Upper lobe of right lung (tissue), 1 donor: ENCODE measurements at regions not wholly inside any gene's neighbourhood (a gene's known extent, or its start where the extent isn't known, plus 50 kb on each side); places are given as distances from the start of the nearest gene placed in this dataset.

Source experiments
- ATAC-seq: fragments of 200-7000 bp; cut with Tn5 transposase; one replicate; pipeline ENCODE4 v1.9.1; 2020; ENCODE audit warnings: mild to moderate bottlenecking, moderate library complexity
- DNase-seq: peaks from one replicate; pipeline ENCODE4 v3.0.0-alpha.2; 2020
- H3K27ac ChIP-seq: fragments of 200-600 bp; one replicate; pipeline ENCODE4 v1.8.0; 2022
- H3K27me3 ChIP-seq: fragments of 200-600 bp; one replicate; pipeline ENCODE4 v1.8.0; 2022; ENCODE audit warnings: mild to moderate bottlenecking
- H3K36me3 ChIP-seq: fragments of 200-600 bp; one replicate; pipeline ENCODE4 v1.8.0; 2022
- H3K4me1 ChIP-seq: fragments of 200-600 bp; one replicate; pipeline ENCODE4 v1.8.0; 2022
- H3K4me3 ChIP-seq: fragments of 200-600 bp; one replicate; pipeline ENCODE4 v1.8.0; 2022; ENCODE audit warnings: mild to moderate bottlenecking
- H3K9me3 ChIP-seq: fragments of 200-600 bp; one replicate; pipeline ENCODE4 v1.8.0; 2022
- intact Hi-C: fragments of 100-400 bp; cut with DNase I; formaldehyde crosslinking; loops from one replicate; pipeline ENCODE4 v1.11.0; 2022
- TF ChIP-seq, protein P1 (sequence below): fragments of 200-600 bp; IDR thresholded peaks from one replicate; pipeline ENCODE4 v1.8.0; 2022; ENCODE audit warnings: antibody characterized with exemption
- donor health status: DM: no; HTN: yes; CAD: no; lungs with severe emphysema.

GRCh38 chr17:77577491-77577890 is 381.0 kb upstream of the TNRC6C start:
- Histone ChIP-seq H3K27me3 (no peaks in the 10 kb centered on the region), H3K9me3 (no peaks in the 10 kb centered on the region), H3K4me1 (no peaks in the 10 kb centered on the region), H3K36me3 (no peaks in the 10 kb centered on the region), H3K27ac (no peak overlapping the region), H3K4me3 (no peak overlapping the region)
- intact Hi-C loops = no loop called here
- DNase-seq (peak; percentile 30), ATAC-seq (no peak)
- TF ChIP-seq, protein P1, sequence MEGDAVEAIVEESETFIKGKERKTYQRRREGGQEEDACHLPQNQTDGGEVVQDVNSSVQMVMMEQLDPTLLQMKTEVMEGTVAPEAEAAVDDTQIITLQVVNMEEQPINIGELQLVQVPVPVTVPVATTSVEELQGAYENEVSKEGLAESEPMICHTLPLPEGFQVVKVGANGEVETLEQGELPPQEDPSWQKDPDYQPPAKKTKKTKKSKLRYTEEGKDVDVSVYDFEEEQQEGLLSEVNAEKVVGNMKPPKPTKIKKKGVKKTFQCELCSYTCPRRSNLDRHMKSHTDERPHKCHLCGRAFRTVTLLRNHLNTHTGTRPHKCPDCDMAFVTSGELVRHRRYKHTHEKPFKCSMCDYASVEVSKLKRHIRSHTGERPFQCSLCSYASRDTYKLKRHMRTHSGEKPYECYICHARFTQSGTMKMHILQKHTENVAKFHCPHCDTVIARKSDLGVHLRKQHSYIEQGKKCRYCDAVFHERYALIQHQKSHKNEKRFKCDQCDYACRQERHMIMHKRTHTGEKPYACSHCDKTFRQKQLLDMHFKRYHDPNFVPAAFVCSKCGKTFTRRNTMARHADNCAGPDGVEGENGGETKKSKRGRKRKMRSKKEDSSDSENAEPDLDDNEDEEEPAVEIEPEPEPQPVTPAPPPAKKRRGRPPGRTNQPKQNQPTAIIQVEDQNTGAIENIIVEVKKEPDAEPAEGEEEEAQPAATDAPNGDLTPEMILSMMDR = no peak

DNA sequence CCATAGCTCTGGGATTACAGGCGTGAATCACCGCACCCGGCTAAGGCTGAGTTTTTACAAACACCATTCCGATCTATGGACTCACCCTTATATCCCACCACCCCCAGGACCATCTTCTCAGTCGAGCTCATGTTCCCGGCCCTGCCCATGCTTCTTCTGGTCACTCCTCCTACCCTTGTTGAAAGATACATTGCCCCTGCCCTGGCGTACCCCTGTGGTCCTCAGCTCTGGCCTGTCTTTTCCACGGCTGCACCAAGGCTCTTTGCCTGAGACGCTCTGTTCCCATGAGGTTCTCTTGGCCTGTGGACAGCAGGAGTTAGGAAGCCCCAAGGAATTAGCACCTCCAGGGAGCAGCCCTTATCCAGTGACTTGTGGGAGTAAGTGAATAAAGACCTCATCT is 379.4 kb upstream of the TNRC6C start:
- Histone ChIP-seq H3K27ac (no peak overlapping the region), H3K4me3 (no peak overlapping the region), H3K27me3 (no peaks in the 10 kb centered on the region), H3K9me3 (no peaks in the 10 kb centered on the region), H3K36me3 (no peaks in the 10 kb centered on the region), H3K4me1 (no peaks in the 10 kb centered on the region)
- intact Hi-C loops = no loop called here
- TF ChIP-seq, protein P1 = no peak
- no peak for ATAC-seq
- DNase-seq = peak; percentile 43

- intact Hi-C loops = no loop called here
- ATAC-seq (peak; percentile 89), DNase-seq (peak; percentile 33)
- Histone ChIP-seq H3K36me3 (no peaks in the 10 kb centered on the region), H3K27ac (no peak overlapping the region), H3K4me1 (no peaks in the 10 kb centered on the region), H3K9me3 (no peaks in the 10 kb centered on the region), H3K27me3 (no peaks in the 10 kb centered on the region), H3K4me3 (no peak overlapping the region)
- TF ChIP-seq, protein P1 = no peak
Observed at GRCh38 chr17:77579682-77580081, 378.8 kb upstream of the TNRC6C start.

DNA sequence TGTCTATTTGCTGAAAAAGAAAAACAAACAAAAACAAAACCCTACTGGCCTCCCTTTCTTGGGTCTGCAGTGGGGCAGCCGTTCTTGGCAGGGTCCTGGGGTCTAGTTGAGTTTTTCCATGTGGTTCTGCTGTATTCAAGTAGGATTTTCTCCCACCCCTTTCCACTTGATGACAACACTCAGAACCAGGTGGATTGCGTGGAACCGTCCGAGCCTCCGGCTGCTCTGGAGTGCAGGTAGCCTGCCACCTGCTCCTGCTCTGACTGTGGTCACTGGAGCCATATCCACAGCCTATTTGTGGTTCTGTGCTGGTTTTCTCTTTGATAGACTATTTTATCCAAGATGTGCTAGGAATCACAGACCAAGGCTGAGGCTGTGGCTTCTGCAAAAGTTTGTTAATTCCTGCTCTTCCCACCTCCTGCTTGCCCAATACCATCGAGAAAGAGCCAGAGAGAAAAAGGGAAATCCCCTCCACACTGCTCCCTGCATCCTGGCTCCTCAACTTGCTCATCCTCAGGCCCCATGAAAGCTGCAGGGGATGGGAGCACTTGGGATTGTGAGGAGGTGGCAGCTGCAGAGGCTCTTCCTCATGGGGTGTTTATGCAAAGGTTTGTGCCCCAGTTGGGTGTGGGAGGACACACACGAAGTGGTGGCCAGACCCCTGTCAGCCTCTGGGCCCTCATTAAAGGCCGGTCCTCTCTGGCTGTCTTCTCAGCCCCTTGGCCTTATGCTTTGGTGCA is 377.8 kb upstream of the TNRC6C start:
- ATAC-seq = no peak
- Histone ChIP-seq H3K36me3 (no peaks in the 10 kb centered on the region), H3K4me3 (no peak overlapping the region), H3K9me3 (no peaks in the 10 kb centered on the region), H3K27ac (no peak overlapping the region), H3K27me3 (no peaks in the 10 kb centered on the region), H3K4me1 (no peaks in the 10 kb centered on the region)
- TF ChIP-seq, protein P1 = no peak
- intact Hi-C loops = no loop called here
- peak; percentile 36 for DNase-seq

- Histone ChIP-seq H3K4me1 (no peaks in the 10 kb centered on the region), H3K9me3 (no peaks in the 10 kb centered on the region), H3K27me3 (no peaks in the 10 kb centered on the region), H3K4me3 (no peak overlapping the region), H3K27ac (no peak overlapping the region), H3K36me3 (no peaks in the 10 kb centered on the region)
- TF ChIP-seq, protein P1 = no peak
- intact Hi-C loops = no loop called here
- DNase-seq (peak; percentile 6), ATAC-seq (no peak)
Observed at GRCh38 chr17:77581480-77581879, 377.0 kb upstream of the TNRC6C start.
